Umbilical cord (tissue), 1 donor: ENCODE measurements at regions not wholly inside any gene's neighbourhood (a gene's known extent, or its start where the extent isn't known, plus 50 kb on each side); places are given as distances from the start of the nearest gene placed in this dataset.

Source experiments
- DNase-seq: peaks from one replicate; pipeline ENCODE4 v3.0.0-alpha.2; 2015; ENCODE audit warnings: low spot score

DNA sequence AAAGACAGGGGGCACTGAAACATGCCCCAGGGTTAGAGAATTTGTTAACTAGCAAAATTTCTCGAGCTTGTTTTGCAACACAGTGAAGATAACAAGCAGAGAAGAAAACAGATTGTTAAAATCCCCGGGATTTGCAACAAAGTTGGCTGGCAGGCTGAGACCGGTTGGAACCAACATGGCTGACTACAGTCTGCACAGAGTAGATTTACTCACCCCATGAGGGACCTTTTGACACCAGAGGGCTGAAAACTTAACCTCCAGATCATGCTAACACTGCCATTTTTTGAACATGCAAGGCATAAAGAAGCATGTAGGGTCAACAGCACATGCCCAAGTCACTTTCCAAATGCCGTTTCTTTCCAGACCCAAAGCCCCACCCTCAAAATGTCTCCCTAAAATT lies 95.2 kb upstream of the TMEM26 start:
- no peak for DNase-seq

DNA sequence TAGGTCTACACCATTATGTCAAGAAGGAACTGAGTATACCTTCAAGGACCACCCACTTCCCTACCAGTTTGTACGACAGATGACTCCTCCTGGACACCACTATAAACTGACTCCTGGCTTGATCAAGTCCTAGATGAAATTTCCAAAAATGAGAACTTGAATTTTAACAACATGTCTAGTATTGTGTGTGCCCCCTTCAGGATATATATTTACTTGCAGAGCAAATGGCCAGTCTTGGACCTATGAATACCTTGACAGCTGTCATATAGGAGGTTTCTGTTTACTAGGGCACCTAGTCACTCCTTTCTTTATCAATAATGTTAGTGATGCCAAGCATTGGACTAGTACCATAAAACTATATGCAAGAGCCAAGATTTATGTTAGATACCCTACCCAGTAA lies 94.1 kb upstream of the TMEM26 start:
- no peak for DNase-seq

DNA sequence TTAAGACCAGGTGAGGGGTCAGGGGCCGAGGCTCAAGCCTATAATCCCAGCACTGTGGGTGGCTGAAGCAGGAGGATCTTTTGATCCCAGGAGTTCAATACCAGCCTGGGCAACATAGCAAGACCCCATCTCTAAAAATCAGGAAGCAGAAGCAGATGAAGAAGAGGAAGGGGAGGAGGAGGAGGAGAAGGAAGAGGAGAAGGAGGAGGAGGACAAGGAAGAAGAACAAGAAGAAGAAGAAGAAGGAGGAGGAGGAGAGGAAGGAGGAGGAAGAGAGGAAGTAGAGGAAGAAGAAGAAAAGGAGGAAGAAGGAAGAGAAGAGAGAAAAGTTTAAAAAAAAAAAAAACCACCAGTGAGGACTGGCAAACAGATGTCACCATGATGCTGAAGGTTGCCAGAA lies 92.0 kb upstream of the TMEM26 start:
- no peak for DNase-seq

DNA sequence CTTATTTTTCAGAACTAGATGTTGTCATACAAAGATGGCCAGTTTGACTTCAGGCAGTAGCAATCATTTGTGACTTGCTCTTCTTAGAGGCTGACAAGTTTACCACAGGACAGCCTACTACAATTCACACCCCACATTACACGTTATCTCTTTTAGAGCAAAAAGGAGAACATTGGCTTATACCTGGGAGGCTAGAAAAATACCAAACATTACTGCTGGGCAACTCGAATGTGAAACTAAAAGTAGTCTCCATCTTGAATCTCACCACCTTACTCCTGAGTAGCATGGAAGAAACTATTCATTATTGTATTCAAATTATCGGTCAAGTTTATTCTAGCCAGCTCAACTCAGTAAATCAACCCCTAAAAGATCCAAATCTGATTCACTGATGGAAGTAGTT lies 90.7 kb upstream of the TMEM26 start:
- DNase-seq, result no peak

DNA sequence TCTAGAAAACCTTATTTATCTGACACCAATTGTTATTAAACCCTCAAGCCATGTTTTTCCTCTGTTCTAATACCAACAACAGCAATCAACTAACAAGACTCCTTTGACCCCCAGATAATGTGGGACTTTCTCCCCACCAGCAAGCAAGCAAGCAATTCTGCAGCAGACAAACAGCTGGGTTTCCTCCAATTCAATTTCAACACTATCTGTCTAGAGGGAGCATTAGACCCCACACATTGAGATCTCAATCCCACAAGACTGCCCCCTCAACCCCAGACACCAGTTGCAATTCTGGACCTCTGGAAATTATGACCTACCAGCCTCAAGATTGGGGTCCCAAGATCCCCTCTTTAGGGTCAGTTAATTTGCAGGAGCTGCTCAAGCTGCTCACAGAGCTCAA lies 89.4 kb upstream of the TMEM26 start:
- no peak for DNase-seq

DNA sequence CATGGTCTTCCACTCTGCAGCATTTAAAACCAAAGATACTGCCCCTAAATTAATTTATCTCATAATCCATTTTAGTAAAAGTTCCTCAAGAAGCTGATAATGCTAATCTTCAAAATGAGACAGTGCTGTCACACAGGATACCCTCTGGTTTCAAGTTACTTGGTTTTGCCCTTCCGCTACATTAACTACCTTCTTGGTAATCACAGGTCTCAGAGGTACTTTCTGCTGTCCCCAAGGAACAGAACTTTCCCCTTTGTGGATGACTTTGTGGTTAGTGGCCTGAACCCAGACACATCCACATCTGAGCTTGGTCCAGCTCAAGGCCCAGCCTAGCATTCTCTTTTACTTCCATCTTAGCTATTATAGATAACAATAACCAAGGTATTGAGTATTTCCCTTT lies 88.8 kb upstream of the TMEM26 start:
- no peak for DNase-seq

DNA sequence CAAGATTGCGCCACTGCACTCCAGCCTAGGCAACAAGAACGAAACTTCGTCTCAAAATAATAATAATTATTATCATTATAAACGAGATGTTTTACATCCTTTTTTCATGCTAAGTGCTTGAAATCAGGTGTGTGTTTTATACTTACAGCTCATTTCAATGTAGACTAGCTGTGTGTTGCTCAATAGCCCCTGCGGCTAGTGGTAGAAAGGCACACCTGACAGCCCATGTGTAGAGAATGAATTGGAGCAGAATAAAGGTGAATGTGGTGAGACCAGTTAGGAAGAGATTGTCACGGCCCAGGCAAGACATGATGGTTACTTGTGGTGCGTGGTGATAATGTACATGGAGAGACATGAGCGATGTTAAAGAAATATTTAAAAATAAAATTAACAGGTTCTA lies 86.7 kb upstream of the TMEM26 start:
- no peak for DNase-seq

DNA sequence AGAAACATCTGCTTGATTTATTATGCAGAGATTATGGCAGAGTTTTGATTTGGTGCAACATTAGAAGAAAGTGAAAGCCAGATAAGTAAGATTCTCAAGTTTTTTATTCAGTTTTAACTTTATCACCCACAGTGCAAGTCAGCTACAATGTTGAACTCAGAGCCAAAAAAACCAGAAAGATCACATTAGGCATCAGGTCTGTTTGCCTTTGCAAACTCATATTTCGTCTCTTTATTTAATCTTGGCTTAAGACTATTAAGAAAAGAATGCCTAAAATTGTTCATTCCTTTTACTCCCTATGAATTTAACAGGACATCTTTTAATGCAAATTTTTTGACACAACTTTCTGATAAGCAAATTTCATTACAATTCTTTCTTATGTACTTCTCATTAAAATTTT lies 76.0 kb upstream of the TMEM26 start:
- DNase-seq, result no peak

DNA sequence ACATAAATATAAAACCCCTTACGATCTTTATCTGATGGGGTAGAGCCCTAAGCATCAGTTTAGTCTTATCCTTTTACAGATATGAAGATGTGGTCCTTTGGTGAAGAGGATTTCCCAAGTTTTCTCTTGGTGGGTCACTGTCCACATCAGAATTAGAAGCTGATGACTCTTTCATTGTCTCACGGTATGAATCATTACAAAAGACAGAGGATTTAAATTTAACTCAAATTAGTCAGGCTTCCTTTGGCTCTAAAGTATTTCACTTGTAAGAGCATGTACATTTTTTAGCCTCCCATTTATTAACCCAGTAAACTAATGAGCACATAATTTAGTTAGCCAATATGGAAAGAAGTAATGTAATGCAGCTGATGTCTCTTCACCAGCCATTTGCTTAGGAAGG lies 49.9 kb upstream of the TMEM26 start:
- DNase-seq, result no peak
